ENCODE measurements at regions not wholly inside any gene's neighbourhood (a gene's known extent, or its start where the extent isn't known, plus 50 kb on each side); places are given as distances from the start of the nearest gene placed in this dataset.
"Not testable (repeated sequence)": the region's sequence is repeated elsewhere in the genome, so short reads cannot be mapped to it uniquely, and the experiment has no call there.

DNA sequence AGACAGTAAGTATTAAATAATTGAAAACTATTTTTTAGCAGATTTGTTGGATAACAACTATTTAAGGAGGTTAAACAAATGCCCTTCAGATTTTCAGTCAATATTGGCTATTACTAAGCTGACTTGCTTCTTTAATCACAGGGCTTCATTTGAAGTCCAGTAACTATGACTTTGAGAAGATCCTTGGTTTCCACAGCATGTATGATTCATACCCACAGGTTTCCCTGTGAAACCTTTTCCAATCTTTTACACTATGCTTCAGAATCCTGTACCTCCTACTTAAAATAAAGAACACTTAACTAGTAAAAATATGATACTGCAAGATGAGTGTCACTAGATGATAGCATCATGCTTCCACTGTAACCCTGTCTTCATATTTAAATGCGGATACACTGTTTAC lies 211.9 kb downstream of the SPATA31A1 start:
- DNase-seq, result not testable (repeated sequence)

DNA sequence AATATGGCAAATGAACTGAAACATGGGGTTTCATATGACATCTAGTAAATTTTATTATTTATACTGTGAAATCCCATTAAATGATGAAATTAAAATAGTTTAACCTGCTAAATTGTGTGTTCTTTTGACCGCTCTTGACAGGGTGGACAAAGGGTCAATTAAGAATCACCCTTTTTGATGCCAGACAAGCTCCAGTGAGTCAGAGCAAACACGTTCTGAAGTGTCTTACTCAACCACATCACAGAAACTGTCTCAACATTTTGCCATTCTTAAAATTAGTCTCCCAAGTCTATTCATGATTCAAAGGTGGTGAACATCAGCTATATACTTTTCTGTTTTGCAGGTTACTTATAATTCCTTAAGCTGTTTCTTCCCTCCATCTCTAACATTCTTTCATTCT lies 213.4 kb downstream of the SPATA31A1 start:
- DNase-seq, result not testable (repeated sequence)

DNA sequence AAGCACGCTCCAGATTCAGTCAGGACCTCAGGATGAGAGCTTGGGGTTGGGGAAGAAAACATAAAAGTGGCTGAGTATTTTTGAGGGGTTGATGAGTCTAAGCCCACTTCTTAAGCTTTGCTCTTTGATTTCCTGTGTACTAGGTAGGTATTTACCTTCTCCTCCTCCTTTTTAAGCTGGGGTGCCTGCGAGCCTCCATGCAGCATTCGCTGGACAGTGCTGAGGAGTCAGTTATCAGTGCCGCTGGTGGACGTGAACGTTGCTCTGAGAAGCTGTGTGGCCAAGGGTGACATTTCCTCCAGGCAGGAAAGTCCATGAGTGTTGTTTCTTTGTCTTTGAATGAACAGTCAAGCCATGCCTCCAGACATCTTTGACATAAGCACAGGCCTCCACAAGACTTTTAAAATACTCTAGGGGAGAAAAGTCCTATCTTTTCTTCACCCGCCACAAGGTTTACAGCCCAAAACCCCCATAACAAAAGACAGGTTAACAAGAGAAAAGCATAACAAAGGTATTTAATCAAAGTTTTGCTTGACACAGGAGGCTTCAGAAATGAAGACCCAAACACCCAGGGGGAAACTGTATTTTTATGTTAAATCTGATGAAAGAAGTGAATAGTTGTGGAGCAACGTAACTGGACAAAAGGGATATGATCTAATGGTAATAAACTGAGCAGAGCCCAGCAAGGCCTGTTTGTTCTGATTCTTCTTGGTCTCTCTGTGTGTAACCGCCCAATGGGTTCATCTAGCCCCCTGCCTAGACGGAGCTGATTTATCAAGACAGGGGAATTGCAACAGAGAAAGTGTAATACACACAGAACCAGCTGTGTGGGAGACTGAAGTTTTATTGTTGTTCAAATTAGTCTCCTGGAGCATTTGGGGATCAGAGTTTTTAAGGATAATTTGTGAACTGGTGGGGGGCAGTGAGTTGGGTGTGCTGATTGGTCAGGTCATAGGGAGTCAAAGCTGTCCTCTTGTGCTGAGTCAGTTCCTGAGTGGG lies 217.9 kb downstream of the SPATA31A1 start:
- not testable (repeated sequence) for DNase-seq

DNA sequence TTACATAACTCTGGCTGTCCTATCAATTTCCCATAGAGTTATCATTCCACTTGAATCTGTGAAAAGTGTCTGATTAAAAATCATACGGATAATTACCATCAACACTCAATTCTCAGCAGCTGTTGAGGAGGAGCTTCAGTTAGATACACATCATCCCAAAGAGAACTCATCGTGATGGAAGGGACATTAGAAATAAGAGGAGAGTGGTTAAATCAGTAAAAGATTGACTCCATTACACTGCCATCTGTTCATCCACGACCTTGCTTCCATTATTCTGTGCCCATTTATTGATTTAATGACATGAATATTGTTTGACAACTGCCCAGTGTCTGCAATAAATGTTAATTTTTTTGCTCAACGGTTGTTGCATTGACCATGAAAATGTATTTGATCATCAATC lies 223.5 kb downstream of the SPATA31A1 start:
- not testable (repeated sequence) for DNase-seq

DNA sequence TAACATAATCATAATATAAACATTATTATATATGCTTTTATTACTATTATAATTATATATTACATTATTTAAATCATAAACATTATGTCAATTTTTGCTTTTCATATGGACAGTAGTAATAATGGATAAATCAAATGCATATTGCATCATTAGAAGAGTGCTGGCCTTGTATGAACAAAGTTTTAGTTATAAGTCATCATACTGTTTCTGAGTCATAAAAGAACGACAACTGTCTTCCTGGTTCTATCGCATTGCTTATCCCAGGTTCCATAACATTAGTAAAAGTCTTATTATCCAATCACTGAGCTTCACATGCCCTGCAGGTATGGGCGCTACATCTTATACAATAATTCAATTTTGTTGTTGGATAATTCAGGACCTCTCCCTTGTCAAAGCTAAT lies 225.8 kb downstream of the SPATA31A1 start:
- not testable (repeated sequence) for DNase-seq

DNA sequence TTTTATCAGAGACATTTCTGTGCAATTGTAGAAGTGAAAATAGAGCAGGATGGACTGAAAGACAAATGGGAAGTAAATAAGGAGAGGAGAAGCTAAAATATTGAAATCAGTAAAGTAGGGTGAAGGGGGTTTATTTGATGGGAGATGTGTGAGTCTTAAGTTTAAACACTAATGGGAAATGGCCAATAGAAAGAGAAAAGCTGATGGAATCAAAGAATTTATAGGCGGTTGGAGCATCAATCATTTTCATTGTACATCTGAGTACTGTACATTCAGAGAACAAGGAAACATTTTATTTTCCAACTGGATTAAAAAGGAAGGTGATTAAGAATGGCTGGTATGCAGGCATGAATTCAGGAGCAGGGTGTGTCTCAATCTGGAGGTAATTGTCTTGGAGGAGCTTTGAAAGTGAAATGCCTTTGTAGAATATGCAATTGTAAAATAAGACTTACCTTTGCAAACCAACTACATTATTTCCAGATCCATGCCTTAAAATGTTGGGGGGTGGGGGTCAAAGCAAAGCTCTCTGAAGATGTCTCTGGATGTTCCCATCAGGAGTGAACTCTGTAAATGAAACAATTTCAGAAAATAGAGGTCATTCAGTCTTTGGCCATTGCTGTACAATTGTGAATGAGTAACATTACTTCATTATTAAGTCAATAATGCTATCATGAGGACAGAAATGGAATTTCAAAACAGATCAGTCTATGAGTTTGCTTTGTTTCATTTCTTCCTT lies 227.4 kb downstream of the SPATA31A1 start:
- DNase-seq, result not testable (repeated sequence)

DNA sequence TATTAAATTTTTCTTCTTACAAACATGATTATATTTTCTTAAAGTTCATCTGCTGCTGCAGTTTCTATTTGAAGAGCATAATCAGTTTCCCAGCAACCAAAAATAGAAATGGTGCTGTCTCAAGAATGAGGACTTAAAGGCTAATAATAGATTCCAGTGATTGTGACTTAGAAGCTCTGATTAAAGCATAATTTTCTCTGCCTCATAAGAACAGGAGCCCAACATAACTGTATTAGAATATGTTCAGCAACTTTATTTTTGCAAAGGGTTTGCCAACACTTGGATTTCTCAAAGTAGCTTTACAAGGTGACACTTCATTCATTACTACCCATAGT lies 227.9 kb downstream of the SPATA31A1 start:
- not testable (repeated sequence) for DNase-seq

DNA sequence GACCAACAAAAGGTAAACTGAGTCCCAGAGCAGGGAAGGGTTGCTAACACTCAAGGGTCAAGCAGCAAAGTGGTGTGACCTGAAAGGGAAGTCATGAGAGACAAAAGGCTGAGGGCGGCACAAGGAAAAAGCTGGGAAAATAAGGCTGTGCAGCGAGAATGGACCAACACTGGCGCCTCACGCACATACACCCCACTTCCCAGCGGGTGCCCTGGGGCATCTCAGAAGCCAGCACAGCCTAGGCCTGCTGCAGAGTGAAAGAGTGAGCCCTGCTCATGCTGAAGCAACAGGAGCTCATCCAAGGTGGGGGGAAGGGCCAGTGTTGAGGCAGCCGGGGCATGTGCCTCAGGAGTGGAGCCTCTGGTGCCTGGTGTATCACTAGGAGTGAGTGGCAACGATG lies 229.8 kb downstream of the SPATA31A1 start:
- DNase-seq, result not testable (repeated sequence)

DNA sequence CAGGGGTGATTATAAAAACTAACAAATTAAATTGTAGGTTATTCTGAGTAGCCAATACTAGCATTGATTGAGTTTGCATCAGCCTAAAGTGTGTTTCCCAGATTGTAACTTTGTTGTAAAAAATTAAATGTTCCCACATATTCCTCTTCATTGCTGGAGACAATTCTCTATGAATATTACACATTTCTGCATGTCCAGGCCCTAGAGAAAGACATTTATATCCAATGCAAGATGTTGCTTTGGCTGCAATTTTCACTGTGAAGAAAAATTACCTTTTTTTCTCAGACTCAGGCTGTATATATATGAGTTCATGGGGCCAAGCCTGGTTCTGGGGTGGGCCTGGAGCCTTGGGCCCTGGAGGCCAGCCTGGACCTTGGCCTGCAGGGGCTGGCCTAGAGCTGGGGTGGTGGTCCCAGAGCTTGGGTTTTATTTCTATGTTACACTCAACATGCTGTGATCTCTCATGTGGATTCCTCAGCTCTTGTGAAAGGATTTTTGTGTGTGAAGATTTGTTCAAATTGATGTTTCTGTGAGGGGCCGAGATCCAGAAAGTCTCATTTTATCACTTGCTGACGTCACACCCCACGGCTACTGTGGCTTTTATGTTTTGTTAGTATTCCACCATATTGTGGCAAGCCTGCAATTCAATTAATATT lies 232.5 kb downstream of the SPATA31A1 start:
- DNase-seq, result no peak

DNA sequence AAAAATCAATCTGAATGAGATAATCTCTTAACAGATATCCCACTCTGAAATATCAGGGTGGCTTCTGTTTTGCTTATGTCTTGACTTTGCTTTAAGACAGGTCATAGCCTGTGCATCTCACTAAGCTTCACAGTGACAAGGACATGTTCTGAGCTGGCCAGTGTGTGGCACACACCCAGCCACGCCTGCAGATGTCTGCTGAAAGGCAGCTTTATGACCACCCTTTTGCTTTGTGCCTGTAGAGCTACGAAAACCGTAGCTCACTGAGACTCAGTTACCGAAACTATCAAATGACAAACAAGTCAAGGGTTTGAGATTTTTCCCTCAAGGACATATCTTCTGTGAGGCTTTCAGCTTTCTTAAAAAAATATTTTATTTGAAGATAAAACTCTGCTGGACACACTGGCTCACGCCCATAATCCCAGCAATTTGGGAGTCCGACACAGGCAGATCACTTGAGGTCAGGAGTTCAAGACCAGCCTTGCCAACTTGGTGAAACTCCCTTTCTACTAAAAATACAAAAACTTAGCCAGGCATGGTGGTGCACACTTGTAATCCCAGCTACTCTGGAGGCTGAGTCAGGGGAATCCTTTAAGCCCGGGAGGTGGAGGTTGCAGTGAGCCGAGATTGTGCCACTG lies 233.2 kb downstream of the SPATA31A1 start:
- DNase-seq, result no peak

DNA sequence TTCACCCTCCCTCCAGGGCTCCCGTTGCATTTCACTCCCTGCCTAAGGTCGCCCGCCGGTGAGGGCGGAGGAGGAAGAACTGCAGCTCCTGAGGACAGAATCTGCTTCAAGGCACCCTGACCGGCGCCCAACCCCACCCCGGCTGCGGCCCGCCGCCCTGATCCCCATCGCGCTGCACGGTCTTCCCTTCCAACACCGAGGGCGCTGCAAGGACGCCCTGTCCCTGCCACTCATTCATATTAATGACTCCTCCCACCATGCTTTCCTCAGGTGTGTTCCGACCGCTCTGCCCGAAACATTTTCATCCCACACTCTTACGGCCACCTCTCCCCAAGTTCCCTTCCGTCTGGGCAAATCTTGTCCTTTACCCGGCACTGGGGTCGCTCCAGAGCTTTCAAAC lies 248.6 kb downstream of the SPATA31A1 start:
- DNase-seq, result not testable (repeated sequence)

DNA sequence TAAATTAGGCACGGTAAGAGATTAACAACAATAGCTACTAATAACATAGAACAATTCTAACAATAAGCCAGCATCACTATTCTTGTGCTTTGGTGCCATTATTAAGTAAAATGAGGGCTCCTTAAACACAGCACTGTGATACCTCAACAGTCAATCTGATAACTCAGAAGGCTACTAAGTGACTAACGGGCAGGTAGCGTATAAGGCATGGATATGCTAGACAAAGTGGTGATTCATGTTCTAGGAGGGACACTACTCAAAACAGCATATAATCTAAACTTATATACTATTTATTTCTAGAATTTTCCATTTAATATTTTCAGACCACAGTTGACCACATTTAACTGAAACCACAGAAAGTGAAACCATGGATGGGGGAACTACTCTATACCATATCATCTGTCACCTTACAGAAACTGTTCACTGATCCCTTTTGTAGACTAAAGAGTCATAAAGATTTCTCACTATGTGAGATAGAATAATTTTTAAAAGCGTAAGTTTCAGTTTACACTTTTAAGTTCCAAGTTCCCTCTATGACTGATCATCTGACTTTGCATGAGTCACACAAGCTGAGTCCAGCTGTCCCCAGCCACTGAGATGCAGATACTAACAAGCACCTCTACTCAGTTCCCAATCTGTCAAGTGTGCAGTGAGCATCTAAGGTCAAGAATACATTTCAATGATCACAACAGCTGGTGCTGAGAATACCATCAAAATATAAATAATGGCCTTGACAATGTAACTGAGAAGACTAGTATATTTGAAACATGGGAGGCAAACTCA lies 256.2 kb downstream of the SPATA31A1 start:
- DNase-seq, result not testable (repeated sequence)

DNA sequence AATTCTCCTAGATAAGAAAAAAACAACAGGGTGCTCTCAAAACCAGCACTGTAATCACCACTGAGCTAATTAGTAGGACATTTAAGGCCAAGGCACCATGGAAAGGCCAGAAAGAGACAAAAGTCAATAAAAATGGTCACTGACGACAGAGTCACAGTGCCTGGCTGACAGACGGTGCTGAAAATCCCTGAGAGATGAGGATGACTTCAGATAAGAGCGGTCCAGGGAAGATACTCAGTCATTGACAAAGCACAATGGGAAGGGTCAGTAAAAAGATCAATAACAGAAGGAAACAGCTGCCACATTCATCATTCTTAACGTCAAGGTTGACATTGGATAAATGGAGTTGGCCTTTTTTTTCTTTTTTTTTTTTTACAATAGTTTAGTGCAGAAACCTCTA lies 261.0 kb downstream of the SPATA31A1 start:
- not testable (repeated sequence) for DNase-seq

DNA sequence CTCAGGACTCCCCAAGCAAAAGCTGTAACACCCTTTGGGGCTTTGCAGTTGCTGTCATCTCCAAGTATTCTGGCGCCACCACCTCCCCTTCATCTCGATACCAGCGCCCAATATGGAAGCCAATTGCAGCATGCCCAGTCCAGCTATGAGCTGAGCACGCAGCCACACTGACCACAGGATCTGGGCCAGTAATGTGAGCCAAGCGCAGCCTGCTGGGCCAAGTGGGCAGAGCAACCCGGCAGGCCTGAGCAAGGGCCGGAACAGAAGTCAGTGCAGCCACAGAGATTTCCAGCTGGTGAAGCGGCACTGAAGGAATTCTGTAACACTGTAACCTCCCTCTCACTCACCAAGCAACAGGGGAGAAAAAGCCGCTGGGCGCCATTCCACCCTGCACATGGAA lies 268.6 kb downstream of the SPATA31A1 start:
- not testable (repeated sequence) for DNase-seq

DNA sequence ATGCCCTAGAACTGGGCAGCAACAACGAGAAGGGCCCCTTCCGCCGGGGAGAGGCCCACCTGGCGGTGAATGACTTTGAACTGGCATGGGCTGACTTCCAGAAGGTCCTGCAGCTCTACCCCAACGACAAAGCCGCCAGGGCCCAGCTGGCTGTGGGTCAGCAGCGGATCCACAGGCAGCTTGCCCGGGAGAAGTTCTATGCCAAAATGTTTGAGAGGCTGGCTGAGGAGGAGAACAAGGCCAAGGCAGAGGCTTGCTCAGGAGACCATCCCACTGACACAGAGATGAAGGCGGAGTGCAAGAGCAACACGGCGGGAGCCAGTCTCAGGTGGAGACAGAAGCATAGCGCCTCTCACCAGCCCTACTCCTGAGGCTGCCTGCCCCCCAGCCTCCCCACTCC lies 276.6 kb downstream of the SPATA31A1 start:
- not testable (repeated sequence) for DNase-seq

DNA sequence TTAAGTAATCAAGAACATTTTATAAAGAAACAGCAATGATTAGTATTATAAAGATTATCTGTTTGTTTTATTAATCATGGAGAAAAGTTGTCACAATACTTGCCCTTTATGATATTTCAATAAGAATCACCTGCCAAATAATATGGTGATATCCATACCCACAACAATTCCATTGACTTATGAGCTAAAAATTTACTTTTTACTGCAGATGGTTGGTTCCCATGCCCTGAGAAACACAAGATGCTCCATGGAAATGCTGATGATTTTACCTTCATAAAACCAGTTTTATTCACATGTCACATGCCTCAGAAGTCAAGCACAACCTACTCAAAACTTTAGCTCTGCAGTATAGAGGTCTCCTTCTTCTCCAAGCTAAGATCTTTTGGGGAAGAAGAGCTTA lies 293.6 kb downstream of the SPATA31A1 start:
- not testable (repeated sequence) for DNase-seq

DNA sequence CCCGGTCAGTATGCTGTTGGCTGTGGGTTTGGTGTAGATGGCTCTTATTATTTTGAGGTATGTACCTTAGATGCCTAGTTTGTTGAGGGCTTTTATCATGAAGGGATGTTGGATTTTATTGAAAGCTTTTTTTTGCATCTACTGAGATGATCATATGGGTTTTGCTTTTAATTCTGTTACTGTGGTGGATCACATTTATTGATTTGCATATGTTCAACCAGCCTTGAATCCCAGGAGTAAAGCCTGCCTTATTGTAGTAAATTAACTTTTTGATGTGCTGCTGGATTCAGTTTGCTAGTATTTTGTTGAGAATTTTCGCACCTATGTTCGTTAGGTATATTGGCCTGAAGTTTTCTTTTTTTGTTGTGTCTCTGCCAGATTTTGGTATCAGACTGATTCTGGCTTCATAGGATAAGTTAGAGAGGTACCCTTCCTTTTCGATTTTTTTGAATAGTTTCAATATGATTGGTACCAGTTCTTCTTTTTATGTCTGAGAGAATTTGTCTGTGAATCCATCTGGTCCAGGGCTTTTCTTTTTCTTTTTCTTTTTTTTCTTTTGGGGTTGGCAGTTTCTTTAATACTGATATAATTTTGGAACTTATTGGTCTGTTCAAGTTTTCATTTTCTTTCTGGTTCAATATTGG lies 301.6 kb downstream of the SPATA31A1 start:
- not testable (repeated sequence) for DNase-seq

DNA sequence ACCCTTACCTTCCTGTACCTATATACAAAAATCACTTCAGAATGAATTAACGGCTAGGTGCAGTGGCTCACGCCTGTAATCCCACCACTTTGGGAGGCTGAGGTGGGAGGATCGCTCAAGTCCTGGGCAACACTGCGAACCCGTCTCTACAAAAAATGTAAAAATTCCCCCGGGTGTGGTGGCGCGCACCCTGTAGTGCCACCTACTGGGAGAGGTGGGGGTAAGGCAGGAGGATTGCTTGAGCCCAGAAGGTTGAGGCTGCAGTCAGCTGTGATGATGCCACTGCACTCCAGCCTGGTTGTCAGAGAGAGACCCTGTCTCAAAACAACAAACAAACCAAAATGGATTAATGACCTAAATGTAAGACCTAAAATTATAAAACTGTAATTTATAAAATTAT lies 307.6 kb downstream of the SPATA31A1 start:
- not testable (repeated sequence) for DNase-seq

DNA sequence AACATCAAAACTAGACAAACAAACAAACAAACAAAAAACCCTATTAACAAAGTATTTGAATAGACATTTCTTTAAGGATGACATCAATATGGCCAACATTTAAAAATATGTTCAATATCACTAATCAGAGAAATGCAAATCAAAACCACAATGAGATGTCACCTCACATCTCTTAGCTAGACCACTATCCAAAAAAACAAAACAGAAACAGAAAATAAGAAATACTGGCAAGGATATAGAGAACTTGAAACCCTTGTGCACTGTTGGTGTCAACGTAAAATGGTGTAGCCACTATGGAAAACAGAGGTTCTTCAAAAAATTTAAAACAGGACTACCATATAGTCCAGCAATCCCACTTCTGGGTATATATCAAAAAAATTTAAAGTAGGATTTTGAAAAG lies 308.2 kb downstream of the SPATA31A1 start:
- not testable (repeated sequence) for DNase-seq

DNA sequence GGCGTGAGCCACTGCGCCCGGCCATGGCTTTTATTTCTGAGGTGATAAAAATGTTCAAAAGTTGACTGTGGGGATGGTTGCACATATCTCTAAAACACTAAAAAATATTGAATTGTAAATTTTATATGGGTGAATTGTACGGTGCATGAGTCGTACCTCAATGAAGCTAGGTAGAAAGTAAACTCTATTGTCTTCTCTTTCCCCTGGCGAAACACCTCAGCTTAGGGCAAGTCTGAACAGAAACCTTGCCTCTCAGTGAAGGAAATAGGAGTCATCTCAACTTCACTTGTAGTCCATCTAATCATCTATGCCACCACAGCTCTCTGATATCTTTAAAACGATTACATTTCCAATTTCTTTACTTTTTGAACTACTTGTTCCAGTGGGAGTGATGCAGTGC lies 309.6 kb downstream of the SPATA31A1 start:
- DNase-seq, result not testable (repeated sequence)

DNA sequence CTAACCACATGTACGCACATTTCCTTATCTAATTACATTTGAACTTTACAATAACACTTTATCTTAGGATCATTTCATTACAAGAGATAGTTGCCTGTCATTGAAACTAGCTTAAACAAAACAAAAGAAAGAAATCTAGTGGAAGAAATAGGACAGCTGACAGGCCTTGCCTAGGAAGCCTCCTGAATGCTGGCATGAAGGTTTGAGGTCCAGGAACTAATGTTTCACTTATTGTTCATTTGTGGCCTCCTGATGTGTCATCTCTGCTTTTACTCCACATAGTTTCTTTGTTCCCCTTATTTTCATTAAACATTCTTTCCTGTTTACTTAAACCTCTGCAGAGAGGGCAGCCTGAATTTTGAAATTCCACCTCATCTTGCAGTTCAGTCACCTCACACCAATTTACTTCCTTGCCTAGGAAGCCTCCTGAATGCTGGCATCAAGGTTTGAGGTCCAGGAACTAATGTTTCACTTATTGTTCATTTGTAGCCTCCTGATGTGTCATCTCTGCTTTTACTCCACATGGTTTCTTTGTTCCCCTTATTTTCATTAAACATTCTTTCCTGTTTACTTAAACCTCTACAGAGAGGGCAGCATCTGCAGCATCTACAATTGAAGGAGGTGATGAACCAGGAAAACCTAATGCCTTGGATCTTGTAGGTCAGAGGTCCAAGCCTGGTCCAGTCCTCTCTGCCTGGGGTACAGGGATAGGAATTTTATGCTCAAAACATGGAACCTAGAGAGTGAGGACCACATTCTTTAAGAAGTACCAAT lies 319.2 kb downstream of the SPATA31A1 start:
- not testable (repeated sequence) for DNase-seq

Measured in NCI-H510A treated with DMSO at 0.1 percent for 48 hours (cell line).